Left colon (tissue), 2 donors: ENCODE measurements at regions not wholly inside any gene's neighbourhood (a gene's known extent, or its start where the extent isn't known, plus 50 kb on each side); places are given as distances from the start of the nearest gene placed in this dataset.

Experiments
- ATAC-seq: fragments of 200-7000 bp; cut with Tn5 transposase; one replicate; pipeline ENCODE4 v1.9.1; 2020; ENCODE audit warnings: mild to moderate bottlenecking, moderate library complexity
- DNase-seq, 2 donors: peaks; one replicate each; pipeline ENCODE4 v3.0.0-alpha.2; 2020
- intact Hi-C, 2 donors: fragments of 100-400 bp; cut with DNase I in 1 of 2; cut with micrococcal nuclease in 1 of 2; formaldehyde crosslinking; loops; one replicate each; pipeline versions ENCODE4 v1.11.2 to v1.14.0; 2022; cut with DNase I, micrococcal nuclease
- donor health status: DM: no; HTN: no; CAD: no.
- donor health status: DM: yes; HTN: yes; CAD: no.

DNA sequence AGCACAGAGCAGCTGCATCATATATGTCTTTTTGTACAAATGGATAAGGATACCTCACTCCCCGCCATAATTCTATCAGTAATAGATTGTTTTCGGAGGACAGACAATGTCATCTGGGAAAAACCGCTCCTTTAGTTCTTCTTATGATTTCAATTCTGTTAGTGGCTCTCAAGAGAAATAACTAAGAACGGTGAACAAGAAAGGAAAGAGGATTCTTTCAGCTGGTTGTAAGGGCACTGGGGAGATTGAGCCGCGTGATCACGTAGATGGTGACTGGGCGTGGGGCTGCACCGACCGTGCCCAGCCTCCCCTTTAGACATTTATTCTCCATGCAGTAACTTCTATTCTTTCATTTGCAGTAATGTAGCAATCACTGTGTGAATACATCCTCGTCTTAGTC, 99.4 kb upstream of the PEG3 start:
- ATAC-seq (no peak), DNase-seq (no peak)
- intact Hi-C loops: no loop called here

DNA sequence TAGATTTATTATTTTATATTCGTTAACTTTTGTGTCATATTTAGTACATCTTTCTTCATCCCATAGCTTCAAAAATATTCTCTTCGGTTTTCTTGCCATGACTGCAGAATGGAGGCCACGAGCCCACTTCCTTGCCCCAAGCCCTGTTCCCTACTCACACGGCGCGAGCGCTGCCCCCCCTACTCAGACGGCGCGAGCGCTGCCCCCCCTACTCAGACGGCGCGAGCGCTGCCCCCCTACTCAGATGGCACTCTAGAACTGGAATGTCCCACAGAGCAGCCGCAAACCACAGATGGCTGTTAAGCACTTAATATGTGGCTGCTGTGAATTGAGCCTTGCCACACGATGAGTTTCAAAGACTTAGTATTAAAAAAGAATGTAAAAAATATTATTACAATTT, 102.2 kb upstream of the PEG3 start:
- no peak for ATAC-seq
- DNase-seq: peak in 1 of 2 donors; percentile 4
- intact Hi-C loops: no loop called here

DNA sequence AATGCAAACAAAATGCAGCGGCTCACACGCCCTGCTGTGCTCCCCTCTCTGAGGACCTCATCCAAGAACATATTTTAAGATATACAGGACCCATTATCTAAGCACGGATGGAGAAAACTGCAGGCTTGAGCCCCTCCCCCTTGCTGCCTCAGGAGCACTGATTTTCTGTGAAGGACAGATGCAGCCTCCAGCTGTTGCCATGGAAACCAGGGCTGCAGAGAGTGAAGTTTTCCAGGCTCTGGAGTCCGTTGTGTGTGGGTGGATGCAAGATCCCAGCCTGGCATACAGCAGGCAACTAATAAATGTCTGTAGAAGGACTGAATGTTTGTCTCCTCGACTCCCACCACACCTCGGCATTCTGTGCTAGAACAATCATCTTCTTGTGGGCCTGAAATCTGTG, 105.6 kb upstream of the PEG3 start:
- ATAC-seq (no peak), DNase-seq (no peak)
- intact Hi-C loops: no loop called here

DNA sequence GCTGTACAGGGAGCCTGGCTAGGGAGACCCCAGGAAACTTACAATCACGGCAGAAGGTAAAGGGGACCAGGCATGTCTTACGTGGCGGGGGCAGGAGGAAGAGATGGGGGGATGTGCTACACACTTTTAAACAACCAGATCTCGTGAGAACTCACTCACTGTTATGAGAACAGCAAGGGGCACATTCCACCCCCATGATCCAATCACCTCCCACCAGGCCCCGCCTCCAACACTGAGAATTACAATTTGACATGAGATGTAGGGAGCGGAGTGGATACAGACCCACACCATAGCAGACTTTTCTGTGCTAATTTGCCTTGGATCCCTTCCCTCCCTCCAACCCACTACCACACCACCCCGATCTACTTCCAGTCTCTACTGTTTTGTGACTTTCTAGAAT, 106.7 kb upstream of the PEG3 start:
- DNase-seq: no peak
- intact Hi-C loops: no loop called here

DNA sequence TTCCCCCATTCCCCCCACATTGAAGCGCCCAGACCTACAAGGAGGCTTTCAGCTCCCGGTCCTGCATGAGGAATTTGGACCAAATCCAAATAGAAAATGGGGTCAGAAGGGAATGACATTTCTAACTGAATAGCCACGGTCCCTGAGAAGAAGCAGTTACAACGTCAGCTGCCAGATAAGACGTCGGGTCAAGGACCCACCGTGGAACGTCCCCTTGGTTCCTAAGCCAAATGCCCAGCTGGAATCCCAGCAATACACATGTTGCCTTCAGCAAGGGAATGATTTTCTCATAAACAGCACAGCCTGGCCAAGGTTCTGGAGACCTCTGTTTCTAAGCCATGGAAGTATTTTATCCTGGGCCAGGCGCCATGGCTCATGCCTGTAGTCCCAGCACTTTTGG, 109.1 kb upstream of the PEG3 start:
- intact Hi-C loops: no loop called here
- no peak for DNase-seq
- ATAC-seq: no peak

More for the DNA sequence above, 106.7 kb upstream of the PEG3 start:
- no peak for ATAC-seq

DNA sequence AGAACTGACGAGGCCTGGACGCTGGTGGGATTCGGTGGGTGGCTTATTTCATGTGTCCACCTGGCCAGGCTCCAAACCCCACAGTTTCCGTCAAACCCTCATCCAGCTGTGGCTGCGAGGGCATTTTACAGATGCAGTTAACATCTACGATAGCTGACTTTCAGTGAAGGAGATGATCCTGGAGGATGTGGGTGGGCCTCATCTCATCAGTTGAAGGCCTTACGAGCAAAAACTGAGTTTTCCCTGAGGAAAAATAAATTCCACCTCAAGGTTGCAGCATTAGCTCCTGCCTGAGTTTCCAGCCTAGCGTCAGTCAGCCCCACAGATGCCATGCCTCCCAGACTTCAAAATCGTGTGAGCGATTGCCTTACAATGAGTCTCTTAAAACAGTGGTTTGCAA, 111.1 kb upstream of the PEG3 start:
- ATAC-seq (no peak), DNase-seq (no peak)
- intact Hi-C loops: no loop called here

DNA sequence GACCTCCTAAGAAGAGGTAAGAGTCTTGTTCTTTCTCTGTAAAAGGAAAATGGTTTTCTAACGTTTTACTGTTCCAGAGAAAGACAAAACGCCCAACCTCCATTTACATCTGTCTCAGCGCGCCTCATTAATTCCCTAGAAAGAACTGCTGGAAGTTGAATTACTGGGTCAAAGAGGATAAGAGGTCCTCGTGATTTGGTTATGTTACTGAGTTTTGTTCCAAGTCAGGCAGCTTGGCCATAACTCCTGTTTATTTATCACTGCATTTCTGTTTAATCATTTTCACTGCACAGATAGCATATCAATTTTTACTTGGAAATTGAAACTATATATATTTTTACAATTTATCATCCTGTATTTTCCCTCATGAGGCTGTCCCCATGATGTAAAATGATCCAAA, 112.9 kb upstream of the PEG3 start:
- no peak for ATAC-seq
- no peak for DNase-seq
- intact Hi-C loops: no loop called here

DNA sequence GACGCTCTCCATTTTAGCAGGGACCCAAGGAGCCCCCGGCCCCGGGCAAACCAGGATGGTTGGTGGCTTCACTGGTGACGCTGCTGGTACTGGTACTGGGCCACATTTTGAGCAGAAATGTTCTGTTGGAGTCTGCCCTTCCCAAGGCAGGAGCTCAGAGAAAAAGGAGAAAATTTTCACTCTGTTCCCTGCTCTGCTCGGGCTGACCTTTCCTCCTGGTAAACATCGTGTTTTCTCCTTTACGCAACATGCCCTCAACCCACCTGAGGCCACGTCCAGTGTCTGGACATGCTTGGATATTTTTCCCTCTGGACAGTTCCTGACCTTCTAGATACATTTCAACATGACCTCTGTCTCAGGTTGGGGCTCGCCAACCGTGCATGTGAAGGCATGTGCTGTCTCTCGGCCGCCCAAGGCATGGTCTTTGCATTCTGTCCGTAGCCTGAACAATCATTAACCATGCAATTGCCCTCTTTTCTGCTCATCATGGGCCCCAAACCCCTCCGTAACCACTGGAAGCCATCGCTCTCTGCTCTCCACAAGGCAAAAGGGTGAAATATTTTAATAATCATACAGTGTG, 115.2 kb upstream of the PEG3 start:
- intact Hi-C loops: no loop called here
- no peak for ATAC-seq
- no peak for DNase-seq

DNA sequence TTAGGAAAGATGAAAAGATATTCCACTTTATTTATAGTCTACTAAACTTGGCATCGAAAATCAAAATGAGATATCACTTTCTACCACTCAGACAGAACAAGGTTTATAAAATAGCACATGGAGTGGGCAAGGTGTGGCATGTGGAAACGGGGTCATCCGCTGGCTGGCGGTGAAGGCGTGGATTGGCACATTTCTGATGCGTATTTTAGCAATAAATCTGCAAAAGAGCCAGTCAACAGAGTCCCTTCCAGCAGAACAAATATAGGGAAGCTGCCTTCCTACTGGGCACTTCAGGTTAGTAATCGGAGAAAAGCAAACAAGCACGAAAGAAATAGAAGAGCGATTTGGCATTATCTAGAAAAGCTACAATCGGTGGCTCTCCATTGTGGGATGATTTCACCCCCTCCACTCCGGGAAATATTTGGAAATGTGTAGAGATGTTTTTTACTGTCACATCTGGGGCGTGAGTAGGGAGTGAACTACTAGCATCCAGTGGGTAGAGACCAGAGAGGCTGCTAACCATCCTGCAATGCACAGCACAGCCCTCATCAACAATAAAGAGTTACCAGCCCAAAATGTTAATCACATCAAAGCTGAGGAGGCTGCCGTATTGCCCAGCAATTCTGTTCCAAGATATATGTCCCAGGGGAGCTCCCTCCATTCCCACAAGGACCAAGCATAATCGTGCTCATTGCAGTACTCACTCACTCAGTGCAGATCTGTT, 116.1 kb upstream of the PEG3 start:
- ATAC-seq (no peak), DNase-seq (no peak)
- intact Hi-C loops: no loop called here

DNA sequence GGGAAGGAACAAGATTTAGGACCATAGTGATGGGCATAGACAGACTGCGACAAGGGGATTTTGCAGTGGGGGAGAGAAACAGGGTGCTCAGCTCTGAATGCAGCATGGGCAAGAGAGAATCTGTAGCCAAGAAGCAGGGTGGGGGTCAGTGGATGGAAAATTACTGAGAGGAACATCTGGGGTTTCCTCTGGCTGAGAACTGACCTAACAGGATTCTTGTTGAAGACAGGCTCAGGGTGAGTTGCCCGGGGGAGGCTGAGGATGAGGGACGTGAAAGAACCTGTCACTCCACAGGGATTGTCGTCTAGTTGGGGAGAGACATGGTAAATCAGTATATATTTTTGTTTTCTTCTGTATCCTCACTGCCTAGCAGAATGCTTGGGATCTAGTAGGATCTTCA, 118.7 kb upstream of the PEG3 start:
- ATAC-seq: no peak
- DNase-seq: no peak
- intact Hi-C loops: no loop called here

DNA sequence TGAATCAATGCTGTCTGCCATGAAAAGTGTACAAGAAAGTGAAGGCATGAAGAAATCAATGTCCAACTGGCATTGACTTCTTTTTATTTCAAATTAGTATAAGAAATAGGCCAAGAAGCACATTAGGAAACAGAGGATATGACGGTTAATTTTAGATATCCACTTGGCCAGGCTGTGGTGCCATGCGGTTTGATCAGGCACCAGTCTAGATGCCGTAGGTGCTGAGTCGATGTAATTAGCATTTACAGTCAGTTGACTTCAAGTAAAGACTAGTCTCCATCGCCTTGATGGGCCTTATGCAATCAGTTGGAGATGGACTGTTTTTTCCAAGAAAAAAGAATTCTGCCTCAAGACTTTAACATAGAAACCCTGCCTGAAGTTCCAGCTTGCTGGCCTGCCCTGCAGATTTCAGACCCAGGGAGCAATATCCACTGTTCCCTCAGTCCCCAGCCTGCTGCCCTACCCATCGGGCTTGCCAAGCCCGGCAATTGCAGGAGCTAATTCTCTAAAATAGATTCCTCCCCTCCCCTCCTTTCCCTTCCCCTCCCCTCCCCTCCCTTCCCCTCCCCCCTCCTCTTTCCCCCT, 120.5 kb upstream of the PEG3 start:
- ATAC-seq: no peak
- DNase-seq: no peak
- intact Hi-C loops: no loop called here

DNA sequence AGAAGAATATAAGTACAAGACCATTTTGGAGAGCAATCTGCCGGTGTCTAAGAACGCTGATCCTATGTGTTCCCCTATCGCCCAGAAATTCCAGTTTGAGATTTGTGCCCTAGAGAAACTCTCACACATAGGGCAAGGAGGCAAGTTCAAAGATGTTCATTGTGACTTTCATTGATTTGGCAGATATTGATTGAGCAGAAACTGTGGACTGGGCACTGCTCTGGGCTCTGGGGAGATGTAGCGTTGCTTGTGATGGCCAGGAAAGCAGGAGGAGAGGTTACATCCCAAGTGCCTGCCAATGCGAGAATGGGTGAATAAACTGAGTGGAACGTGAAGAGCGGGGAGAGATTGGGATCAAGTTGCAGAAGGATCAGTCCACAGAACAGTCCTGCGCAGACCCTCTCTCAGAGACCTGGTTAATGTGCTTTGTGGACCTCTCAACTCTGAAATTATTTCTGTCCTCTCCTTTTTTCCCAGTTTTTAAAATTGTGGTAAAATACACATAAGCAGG, 123.9 kb upstream of the PEG3 start:
- ATAC-seq (no peak), DNase-seq (no peak)
- intact Hi-C loops: no loop called here

DNA sequence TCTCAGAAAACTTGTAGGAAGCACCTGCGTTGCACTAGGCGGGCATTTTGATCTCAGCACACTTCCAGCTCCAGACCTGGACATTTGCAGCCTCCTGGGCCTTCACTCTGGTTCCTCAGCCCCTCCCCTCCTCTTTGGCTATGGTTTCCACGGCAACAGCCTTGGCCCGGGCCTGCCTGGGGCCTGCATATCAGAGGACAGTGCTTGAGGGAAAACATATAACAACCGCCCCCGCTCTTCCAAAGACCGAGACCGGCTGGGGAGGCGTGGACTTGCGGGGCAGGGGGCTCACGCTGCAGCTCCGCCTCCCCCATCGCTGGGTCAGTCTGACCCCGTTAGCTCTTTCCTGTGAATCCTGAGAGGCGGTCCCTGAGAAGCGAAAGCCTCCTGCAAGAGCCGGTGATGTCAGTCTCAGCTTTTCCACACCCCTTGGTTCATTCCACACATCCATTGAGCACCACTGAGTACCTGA, 125.7 kb upstream of the PEG3 start:
- no peak for DNase-seq
- no peak for ATAC-seq
- intact Hi-C loops: no loop called here

DNA sequence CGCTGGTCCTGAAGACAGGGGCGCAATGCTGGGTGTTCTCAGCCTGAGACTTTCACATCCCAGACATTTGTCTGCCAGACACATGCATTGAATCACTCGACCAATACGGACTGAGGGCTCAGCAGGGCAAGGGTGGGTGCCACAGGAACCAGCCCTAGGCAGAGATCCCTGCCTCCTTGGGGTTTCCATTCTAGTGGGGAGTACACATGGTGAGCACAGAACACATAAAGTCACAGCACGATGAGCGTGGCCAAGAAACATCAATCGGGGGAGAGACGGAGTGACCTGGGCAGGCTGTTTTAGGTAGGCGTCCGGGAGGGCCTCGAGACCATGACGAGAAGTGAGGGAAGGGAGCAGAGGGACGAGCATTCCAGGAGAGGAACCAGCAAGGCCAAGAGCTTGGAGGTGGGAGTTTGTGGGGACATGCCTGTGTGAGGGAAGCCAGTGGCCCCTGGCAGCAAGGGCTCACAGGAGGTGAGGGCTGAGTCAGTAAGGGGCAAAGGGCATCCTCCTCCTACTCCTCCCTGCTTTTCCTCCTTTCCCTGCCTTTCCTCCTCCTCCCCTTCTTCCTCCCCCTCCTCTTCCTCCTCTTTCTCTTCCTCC, 126.3 kb upstream of the PEG3 start:
- DNase-seq (no peak), ATAC-seq (no peak)
- intact Hi-C loops: no loop called here

DNA sequence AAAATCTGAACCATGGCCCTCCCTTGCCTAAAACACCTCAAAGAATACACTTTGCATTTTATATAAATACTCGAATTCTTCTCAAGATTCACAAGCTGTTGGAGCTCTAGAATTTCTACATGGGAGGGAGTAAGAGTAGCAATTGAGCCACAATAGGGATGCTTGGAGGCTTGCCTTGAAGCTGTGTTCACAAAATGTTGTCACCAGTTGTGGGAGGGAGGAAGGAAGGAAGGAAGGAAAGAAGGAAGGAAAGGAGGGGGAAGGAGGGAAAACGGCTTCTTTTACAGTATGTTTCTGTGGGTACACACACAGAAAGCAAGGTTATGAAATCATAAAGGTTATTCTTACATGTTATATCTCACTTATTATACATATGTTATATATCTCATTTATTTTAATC, 128.6 kb upstream of the PEG3 start:
- intact Hi-C loops: no loop called here
- DNase-seq (no peak), ATAC-seq (no peak)

DNA sequence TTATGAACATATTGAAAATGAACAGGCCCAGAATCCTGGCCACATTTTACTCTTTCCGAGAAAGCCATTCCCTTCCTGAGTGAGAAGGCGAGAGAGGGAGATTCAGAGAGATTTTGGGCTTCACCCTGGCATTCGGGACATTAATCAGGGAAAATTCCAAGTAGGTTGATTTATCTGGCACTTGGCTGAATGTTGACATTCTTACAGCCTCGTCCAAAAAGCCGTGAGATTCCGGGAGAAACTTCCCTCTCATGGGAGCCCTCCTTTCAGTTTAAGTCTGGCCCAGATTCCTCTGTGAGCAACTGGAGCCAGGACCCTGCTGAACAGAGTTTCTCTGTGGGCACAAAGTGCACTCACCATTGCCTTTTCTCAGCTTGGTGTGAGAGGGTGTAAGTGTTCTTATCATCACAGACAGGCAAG, 129.2 kb upstream of the PEG3 start:
- DNase-seq (no peak), ATAC-seq (no peak)
- intact Hi-C loops: no loop called here

DNA sequence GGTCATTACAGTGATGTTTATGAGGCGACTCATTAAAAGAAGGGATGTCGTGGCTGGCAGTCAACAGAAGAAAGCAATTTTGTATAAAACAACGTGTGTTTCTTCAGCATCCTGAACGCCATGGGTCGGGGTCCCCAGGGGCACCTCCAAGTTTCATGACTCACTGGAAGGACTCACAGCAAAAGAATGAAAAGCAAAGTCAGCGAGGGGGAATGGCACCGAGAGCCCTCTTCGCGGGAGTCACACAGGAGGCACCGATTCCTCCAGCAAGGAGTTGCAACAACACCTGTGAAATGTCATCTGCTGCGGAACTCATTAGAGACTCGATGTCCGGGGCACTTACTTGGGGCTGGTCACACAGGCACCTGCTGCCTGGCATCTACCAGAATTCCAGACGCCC, 130.7 kb upstream of the PEG3 start:
- intact Hi-C loops: no loop called here
- no peak for ATAC-seq
- DNase-seq: no peak

DNA sequence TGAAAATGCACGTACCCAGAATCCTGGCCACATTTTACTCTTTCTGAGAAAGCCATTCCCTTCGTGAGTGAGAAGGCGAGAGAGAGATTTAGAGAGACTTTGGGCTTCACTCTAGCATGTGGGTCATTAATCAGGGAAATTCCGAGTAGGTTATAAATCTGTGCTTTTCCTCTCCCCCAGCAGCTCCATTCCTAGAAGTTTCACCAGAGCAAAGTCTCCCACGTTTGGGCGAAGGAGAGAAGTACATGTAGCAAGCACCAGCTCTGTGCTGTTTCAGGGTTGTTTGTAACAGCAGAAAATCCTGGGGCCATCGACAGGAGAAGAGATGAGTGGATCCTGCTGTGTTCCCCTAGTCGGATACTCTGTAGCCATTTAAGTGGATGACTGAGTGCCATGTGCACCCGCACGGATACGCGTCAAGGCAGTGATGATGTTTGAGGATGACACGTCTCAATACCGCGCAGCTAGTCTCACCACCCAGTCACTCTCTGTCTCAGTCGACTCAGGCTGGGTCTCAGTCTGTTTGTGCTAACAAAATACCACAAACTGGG, 131.8 kb upstream of the PEG3 start:
- ATAC-seq: no peak

DNA sequence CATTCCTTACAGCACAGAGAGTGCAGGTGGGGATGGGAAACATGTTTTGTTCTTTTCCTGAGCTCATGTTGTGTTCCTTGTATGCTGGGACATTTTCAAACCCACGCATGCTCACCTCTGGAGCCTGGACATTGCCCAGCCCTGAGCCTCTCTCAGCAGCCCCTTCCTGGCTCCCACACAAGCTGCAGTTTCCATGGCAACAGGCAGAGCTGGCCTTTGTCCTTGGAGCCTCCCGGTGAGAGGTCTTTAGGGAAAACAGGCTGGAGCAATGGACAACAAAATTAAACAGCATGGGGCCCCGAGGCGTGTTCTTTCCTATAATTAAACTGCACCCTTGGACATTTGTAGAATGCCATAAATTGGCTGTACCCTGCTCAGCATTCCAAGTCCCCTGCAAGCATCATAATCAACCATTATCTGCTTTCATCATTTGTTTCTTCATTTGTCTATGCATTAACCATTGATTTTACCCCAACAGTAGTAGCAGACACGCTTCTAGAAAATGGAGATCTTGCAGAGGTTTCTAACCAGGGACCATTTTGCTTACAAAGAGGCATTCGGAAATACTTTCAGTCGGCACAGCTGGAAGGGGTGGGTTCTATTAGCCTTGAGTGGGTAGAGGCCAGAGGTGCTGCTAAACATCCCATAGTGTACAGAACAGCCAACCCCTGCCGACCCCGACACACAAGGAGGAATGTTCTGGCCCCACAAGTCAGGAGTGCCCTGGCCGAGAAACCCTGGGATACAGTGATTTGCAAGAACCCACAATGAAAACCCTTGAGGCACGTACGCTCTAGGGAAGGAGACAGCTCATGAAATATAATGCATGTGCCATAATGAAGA, 133.4 kb upstream of the PEG3 start:
- ATAC-seq (no peak), DNase-seq (no peak)
- intact Hi-C loops: no loop called here

More for the DNA sequence above, 131.8 kb upstream of the PEG3 start:
- intact Hi-C loops: no loop called here
- no peak for DNase-seq
